RKO (cell line): ENCODE measurements at regions not wholly inside any gene's neighbourhood (a gene's known extent, or its start where the extent isn't known, plus 50 kb on each side); places are given as distances from the start of the nearest gene placed in this dataset.
A peak's percentile ranks its signal among the peaks of the same experiment; 100 is the strongest.

Source experiments
- DNase-seq: peaks from one replicate; pipeline ENCODE4 v3.0.0-alpha.2; 2016; ENCODE audit warnings: low spot score

- DNase-seq: no peak
These were observed 208.3 kb upstream of the MIR17HG start for GRCh38 chr13:91139232-91139631.

- DNase-seq: no peak
These were observed 205.9 kb upstream of the MIR17HG start for GRCh38 chr13:91141543-91142061.

GRCh38 chr13:91142572-91142971 lies 204.9 kb upstream of the MIR17HG start:
- peak; percentile 14 for DNase-seq

GRCh38 chr13:91144054-91144453 lies 203.4 kb upstream of the MIR17HG start:
- no peak for DNase-seq

- no peak for DNase-seq
These were observed 203.0 kb upstream of the MIR17HG start for GRCh38 chr13:91144486-91144885.

GRCh38 chr13:91145571-91146205 lies 201.8 kb upstream of the MIR17HG start:
- DNase-seq: no peak

GRCh38 chr13:91146601-91147000 lies 200.9 kb upstream of the MIR17HG start:
- no peak for DNase-seq

- no peak for DNase-seq
These were observed 199.4 kb upstream of the MIR17HG start for GRCh38 chr13:91148098-91148497.

- no peak for DNase-seq
These were observed 195.6 kb upstream of the MIR17HG start for GRCh38 chr13:91151921-91152320.

GRCh38 chr13:91153372-91153771 lies 194.1 kb upstream of the MIR17HG start:
- no peak for DNase-seq

GRCh38 chr13:91154558-91155353 lies 192.7 kb upstream of the MIR17HG start:
- DNase-seq: no peak

- no peak for DNase-seq
These were observed 191.9 kb upstream of the MIR17HG start for GRCh38 chr13:91155512-91156114.

- DNase-seq: no peak
These were observed 190.0 kb upstream of the MIR17HG start for GRCh38 chr13:91157273-91158016.

GRCh38 chr13:91158017-91158395 lies 189.5 kb upstream of the MIR17HG start:
- DNase-seq: no peak

- no peak for DNase-seq
These were observed 185.3 kb upstream of the MIR17HG start for GRCh38 chr13:91162180-91162579.

- DNase-seq: no peak
These were observed 184.9 kb upstream of the MIR17HG start for GRCh38 chr13:91162589-91162988.

- DNase-seq: no peak
These were observed 181.7 kb upstream of the MIR17HG start for GRCh38 chr13:91165758-91166157.

GRCh38 chr13:91166714-91167511 lies 180.6 kb upstream of the MIR17HG start:
- DNase-seq: no peak

- no peak for DNase-seq
These were observed 179.6 kb upstream of the MIR17HG start for GRCh38 chr13:91167706-91168385.

GRCh38 chr13:91168386-91168711 lies 179.1 kb upstream of the MIR17HG start:
- DNase-seq: no peak
